ENCODE measurements at regions not wholly inside any gene's neighbourhood (a gene's known extent, or its start where the extent isn't known, plus 50 kb on each side); places are given as distances from the start of the nearest gene placed in this dataset.
"Not testable (repeated sequence)": the region's sequence is repeated elsewhere in the genome, so short reads cannot be mapped to it uniquely, and the experiment has no call there.

- DNase-seq, result no peak
Measured at GRCh38 chr13:90557626-90558025, 789.9 kb upstream of the MIR17HG start.

DNA sequence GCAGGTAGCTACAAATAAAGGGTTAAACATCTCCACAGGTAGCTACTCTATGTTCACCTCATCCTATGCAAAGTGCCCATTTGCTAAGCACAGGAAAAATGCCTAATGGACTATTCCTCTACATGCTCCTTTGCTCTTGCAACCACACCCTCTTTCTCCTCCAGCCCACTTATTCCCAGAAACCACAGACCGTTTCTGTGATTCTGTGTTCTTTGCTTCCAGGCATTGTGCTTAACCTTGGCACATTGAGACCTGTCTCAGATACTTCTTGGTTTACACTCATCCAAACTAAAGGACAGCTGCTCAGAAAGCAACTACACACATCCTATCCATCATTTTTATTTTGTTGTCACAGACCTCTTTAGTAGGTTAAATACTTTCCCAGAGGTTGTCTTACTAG is 785.0 kb upstream of the MIR17HG start:
- DNase-seq, result no peak

GRCh38 chr13:90564096-90564495 is 783.4 kb upstream of the MIR17HG start:
- no peak for DNase-seq

GRCh38 chr13:90564566-90564965 is 782.9 kb upstream of the MIR17HG start:
- DNase-seq, result no peak

DNA sequence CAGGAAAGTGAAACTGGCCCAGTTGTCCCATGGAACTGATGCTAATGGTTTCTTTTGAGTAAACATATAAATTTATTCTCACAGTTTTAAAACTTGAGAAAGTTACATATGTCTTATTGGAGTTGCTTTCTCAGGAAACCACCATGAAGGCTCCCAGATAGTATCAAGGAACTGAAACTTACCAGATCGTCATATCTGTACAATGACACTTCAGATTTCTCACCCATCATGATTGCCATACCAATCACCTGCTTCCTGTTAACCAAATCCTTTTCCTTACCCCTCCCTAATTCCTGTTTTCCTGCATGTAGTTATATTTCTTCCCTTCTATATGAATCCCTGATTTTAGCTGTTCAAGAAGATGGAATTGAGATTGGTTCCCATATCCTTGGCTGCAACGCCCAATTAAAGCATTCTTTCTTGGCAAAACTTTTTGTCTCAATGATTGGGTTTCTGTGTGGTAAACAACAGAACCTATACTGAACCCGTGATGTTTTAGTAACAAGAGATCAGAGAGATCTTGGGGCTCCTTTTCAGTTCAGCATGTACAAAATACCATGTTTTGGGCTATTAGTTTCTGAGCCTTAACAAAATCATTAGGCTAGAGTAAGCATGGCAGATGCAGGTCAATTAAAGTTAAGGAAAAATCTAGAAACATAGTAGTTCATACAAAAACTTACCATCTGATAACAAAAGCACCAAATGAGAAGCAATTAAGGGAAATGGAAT is 781.3 kb upstream of the MIR17HG start:
- no peak for DNase-seq

DNA sequence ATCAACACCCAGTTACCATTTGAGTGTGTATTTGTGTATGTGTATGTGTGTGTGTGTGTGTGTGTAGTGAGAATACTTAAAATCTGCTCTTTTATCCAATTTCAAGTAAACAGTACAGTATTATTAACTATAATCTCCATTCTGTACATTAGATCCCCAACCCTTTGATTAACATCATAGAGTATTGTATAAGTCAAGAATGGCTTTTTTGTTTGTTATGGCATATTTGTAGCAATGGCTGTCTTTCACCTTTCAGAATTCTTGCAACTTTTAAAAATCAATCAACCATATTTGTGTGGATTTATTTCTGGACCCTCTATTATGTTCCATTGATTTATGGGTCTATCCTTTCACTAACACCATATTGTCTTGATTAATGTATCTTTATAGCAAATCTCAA is 779.3 kb upstream of the MIR17HG start:
- DNase-seq, result no peak

DNA sequence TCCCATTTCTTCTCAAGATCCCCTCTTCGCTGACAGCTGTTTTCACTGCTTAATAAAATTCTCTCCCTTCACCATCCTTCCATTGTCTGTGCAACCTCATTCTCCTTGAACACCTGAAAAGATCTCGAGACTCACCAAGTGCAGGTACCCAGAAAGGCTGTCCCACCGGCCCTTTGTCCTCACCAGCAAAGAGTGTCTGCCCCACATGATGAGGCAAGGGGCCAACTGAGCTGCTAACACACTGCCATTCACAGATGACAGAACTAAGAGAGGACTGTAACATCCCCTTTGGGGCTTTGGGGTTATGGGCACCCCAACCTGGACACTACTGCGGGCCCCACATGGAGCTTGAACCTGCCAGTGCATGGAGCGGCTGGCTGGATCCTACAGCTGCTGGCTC is 771.4 kb upstream of the MIR17HG start:
- no peak for DNase-seq

DNA sequence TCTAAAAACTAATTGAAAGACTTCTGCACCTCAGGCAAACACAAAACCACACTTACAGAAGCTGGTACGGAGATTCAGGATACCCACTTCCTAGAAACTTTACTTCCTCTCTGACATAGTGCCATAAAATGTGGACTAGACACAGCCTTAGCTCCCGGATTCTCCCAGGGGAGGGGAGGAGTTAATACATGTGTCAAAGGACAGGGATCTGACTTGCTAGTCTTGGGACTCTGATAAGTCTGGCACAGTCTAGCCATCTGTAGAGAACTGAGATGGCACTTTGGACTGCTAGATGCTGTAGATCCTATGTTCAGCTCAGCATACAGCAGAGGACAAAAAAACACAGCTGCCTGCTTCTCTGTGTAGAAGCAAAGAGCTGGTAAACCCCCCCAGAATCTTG is 769.8 kb upstream of the MIR17HG start:
- DNase-seq, result peak; percentile 2

- DNase-seq, result no peak
Measured at GRCh38 chr13:90585392-90585791, 762.1 kb upstream of the MIR17HG start.

DNA sequence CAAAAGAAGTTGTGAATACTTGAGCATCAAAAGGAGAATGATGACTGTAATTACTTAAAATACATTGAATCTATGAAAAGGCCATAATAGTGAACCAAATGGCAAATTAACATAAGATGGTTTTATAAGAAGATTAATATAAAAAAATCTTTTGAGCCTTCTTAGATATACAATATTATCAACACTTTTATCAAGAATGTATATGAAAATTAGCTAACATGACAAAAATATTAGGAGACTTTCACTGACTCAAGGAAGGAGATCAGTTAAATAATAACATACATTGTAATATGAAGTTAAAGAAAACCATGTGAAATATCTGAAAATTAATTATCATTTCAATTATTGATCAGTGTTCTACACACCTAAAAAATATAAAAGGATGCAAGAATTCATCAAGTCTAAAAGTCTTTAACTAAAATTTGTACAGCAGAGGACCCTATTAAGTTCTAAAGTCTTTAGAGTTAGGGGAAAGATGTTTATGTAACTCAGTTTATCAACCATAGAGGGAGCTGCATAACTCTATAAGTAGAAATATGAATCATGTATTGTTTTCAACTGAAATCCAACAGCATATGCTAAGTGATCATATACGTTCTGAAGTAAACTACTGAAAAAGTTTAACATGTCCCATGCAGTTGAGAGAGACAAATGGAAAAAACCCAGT is 756.1 kb upstream of the MIR17HG start:
- DNase-seq, result no peak

- no peak for DNase-seq
Measured at GRCh38 chr13:90591927-90592268, 755.6 kb upstream of the MIR17HG start.

GRCh38 chr13:90592943-90593342 is 754.5 kb upstream of the MIR17HG start:
- DNase-seq, result no peak

DNA sequence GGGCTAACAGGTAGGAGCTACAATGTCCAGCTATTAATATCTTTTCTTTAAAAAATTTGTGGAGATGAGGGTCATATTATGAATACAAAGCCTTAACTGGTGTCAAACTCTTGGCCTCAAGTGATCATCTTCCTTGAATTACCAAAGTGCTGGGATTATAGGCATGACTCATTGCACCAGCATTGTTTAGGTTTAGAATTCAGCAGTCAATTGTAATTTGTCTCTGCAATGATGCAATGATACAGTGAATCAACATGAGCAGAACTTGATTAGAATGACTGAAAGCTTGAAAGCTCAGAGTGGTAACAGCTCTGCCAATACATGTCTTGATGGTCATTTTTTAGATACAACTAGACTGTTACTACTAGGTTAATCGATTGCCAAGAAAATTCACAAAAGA is 752.8 kb upstream of the MIR17HG start:
- peak; percentile 32 for DNase-seq

- no peak for DNase-seq
Measured at GRCh38 chr13:90605664-90606063, 741.8 kb upstream of the MIR17HG start.

DNA sequence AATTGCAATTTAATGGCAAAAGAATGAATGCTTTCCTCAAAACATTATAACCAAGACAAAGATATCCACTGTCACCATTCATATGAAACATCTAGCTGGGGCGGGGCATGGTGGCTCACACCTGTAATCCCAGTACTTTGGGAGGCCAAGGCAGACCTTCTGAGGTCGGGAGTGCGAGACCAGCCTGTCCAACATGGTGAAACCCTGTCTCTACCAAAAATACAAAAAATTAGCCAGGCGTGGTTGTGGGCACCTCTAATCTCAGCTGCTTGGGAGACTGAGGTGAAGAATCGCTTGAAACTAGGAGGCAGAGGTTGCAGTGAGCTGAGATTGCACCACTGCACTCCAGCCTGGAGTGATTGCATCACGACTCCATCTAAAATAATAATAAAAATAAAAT is 740.6 kb upstream of the MIR17HG start:
- not testable (repeated sequence) for DNase-seq

GRCh38 chr13:90612391-90612790 is 735.1 kb upstream of the MIR17HG start:
- no peak for DNase-seq

DNA sequence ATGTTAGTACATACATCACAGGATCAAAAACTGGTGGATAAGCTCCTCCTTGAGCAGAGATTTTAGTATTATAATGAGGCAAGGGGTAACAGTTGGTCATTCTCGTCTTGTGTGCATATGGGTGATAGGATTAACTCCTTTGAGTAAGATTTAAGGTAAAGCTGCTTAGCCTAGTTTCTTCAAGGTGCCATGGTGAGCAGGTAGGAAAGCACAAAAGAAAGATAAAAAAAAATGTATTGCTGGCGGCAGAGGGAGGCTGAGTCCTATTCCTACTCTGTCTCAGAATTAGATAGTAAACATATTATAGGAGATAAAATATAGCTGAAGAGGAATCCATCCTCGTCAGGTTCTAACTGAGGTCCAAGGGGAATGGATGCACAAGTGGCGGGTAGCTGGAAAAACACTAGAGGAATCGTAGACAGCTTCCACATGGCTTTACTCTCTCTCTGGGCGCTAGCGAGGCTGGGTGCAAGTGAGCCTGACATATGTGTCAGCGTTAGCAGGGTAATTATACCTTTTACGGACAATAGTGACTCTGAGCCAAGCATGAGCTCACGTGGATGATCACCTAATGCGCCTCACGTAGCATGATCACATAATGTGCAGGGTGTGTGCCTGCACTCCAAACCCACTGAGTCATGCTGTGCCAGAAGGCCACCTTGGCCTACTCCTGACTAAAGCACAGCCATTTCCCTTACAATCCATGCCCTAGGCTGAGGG is 734.3 kb upstream of the MIR17HG start:
- no peak for DNase-seq

GRCh38 chr13:90615236-90615635 is 732.3 kb upstream of the MIR17HG start:
- no peak for DNase-seq

- no peak for DNase-seq
Measured at GRCh38 chr13:90615767-90616166, 731.7 kb upstream of the MIR17HG start.

DNA sequence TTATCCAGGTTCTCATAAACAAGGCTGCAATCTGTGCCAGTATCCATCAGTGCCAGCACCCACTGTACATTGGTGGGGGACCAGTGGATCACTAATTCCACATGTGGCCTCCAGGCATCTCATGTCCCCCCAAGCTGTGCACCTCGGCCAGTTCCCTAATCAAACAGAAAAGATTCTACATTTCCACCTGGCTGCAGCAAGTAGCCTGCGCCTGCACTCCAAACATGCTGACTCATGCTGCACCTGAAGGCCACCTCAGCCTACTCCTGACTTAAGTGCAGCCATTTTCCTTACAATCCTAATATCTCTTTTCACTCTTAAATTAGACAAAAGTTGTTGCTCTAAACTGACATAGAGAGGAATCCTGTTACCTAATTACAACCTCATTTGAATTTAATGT is 729.4 kb upstream of the MIR17HG start:
- DNase-seq, result no peak

- DNase-seq, result peak; percentile 25
Measured at GRCh38 chr13:90622541-90622940, 724.9 kb upstream of the MIR17HG start.

DNA sequence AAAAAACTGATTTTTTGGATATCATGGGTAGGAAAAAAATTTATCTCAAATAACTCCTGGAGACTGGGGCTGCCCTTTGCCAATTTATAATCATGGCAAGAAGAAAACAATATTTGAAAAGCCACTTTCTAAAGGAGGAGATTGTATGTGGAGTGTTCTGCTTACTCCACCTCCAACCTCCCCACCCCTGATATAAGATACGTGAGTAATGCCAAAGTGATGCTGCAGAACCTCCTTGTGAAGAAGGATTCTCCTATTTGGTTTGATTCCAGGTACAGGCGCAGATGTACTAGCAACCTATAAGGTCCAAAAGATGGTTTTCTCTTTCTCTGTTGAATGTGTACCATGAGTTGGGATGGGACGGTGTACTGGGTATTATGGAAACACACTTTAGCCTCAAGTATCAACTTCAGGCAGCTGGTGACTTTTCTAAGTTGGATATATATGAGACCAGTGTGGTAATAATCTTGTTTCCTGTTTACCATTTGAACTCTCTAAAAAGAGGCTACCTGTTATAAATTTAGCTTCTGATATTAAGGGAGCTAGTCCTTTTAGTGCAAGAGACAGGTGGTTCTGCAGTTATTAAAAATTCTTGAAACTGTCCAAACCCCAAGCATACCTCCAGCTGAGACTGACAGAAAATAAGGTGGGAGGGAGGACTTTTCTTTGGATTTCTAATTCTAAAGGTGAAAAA is 724.0 kb upstream of the MIR17HG start:
- no peak for DNase-seq

- DNase-seq, result no peak
Measured at GRCh38 chr13:90627813-90628212, 719.7 kb upstream of the MIR17HG start.
